ENCODE measurements at regions not wholly inside any gene's neighbourhood (a gene's known extent, or its start where the extent isn't known, plus 50 kb on each side); places are given as distances from the start of the nearest gene placed in this dataset.
A peak's percentile ranks its signal among the peaks of the same experiment; 100 is the strongest.
"Not testable (repeated sequence)": the region's sequence is repeated elsewhere in the genome, so short reads cannot be mapped to it uniquely, and the experiment has no call there.

- DNase-seq (ENCODE audit: low read depth) = no peak
Measured at GRCh38 chr6:97456070-97456469, 173.1 kb upstream of the MMS22L start.

DNA sequence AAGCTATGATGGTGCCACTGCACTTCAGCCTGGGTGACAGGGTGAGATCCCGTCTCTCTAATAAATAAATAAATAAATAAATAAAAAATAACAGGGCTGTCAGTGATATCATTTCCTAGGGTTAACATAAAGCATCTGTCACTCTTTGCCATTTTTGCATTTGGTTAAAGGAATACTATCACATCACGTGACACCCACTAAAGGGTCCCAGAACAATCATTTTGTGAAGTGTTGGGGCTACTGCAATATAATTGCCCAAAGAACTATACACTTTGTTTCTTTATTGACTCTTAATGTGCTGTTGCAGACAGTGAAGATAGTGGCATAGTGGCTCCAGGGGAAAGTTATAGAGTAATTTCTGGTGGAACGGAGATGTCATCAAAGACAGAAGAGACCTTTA is 176.5 kb upstream of the MMS22L start:
- no peak for DNase-seq (ENCODE audit: low read depth)

DNA sequence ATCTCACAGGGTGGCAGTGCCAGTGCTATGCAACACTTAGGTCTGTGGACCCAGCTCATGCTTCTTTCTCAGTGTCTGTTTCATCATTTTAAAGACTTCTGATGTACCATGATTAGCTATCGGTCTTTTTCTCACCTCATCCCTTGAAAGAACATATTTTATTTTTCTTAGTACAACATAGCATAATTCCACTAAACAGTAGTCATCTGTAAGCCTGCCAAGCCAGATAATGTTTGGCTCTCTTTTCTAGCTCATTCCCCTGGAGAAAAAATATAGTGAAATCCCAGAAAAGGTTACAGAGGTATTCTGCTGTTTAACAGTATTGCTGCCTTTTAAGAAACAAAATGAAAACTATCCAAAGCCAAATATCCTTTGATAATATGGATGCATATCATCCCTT is 177.0 kb upstream of the MMS22L start:
- no peak for DNase-seq (ENCODE audit: low read depth)

DNA sequence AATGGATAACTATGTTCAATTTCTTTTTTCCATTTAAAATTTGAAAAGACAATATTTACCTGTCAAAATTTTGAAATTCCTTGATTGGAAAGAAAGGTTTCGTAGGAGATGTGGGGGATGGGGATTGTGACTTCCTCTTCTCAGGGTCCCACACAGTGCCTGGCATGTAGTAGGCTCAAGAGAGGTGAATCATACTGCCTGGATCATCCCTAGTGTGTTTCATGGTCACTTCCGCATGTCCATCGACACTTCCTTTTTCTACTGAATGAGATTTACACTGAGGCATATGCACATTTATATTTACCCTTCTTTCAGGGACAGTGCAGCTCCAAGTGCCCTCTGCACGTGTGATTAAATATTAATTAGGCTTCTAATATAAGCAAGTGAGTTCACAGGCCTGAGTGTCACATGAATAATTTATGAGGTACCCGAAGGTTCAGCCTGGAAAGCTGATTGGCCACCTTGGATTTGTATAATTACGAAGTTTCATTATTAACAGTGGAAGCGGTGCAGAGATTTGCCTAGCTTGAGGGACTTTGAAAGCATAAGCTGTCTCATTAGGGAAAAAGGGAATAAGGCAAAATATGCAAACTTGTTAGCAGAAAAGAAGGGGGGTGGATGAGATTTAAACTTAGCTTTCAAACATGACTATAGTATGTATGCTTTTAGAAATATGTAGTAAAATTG is 177.5 kb upstream of the MMS22L start:
- DNase-seq (ENCODE audit: low read depth) = no peak

DNA sequence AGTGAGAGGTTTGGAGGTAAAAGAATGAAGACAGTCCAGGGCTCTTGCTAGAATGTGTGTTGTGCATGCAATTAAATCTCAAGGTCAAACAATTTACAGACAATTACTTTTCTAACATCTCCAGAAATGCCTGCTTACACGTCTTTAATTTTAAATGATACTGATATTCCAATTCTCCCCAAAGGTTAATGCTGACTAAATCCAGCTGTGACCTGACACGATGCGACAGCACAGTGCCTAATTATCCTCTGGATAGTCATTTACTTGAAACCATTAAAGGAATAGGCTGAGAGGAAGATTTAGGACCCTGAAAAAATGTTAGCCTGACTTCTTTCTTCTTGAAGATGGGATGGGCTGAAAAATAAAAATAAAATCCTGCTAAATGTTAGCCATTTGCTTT is 178.2 kb upstream of the MMS22L start:
- no peak for DNase-seq (ENCODE audit: low read depth)

GRCh38 chr6:97462031-97462430 is 179.0 kb upstream of the MMS22L start:
- no peak for DNase-seq (ENCODE audit: low read depth)

GRCh38 chr6:97462938-97463598 is 180.1 kb upstream of the MMS22L start:
- DNase-seq (ENCODE audit: low read depth) = no peak

DNA sequence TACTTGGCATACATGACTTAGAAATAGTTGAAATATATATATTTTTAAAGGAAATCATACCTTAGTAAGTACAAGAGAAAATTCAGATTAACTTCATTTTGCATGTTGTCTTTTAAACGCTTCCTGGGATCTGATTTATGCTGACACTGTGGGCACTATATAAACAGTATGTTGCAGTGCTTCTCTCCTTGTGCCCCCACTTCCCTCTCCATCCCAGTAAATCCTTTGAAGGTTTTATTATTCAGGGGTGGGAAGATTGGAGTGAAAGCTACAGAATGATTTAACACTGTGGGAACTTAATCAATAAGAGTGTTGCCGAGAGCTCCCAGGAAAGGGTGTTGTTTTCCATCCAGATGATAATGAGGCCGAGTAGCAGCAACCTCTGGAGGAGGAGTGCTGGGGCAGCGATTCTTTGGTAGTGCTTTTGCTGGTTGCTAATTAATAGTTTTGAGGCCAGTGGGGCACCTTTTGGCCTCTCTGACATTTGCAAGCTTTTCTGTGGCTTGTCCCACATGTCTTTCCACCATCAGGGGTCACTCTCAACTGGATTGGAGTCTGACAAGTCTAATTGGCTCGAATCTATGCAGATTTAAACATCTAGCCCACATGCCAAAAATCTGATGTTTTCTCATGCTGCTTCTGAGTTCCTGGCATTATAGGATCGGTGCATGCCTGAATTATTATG is 183.0 kb upstream of the MMS22L start:
- DNase-seq (ENCODE audit: low read depth) = no peak

- no peak for DNase-seq (ENCODE audit: low read depth)
Measured at GRCh38 chr6:97468981-97469380, 186.0 kb upstream of the MMS22L start.

DNA sequence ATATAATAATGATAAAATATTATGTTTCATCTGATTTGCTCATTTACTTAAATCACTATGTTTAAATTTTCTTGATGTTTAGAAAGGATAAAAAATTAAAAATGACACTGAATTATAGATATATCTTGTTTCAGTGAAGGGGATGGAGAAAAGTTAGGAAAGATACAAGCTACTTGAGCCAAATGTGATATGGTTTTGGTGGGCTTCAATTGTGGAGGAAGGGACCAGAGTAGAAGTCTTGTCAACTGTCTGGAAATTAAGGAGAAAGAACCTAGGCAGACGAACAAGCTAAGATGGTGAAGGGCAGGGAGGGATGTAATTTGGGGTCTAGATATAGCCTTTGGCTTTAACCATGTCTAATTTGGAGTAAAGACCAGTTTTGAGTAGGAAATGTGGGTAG is 186.4 kb upstream of the MMS22L start:
- DNase-seq (ENCODE audit: low read depth) = no peak

DNA sequence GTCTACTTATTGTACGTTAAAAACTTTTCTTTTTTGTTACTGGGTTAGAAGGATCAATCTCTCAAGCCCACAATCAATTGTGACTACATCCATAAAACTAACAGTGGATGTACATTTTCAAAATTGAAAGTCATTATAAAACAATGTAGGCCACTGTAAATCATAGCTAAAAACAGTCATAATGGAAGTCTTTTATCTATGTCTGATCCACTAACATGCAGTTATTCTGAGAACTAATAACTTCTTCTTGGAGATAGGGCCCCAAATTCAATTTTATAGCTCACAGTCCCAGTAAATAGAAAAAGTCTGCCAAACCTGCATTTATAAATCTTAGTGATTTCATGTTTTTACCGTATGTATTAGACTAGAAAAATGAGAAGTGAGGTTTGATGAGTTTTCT is 187.3 kb upstream of the MMS22L start:
- no peak for DNase-seq (ENCODE audit: low read depth)

DNA sequence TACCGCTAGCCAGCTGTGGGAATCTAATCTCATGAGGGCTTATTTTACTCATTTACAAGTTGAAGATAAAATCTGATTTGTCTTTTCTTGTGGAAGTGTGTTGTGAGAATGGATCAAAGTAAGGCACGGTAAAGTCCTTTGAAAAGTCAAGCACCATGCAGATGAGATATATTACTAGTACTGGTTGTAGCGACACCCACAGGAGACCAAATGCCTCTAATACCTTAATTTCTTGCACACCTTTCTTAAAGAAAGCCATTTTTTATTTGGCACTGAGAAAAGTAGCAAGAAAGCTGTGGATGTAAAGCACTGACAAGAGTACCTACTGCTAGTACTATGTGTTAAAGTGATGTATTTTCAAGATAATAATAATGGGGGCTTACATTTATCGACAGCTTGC is 191.0 kb upstream of the MMS22L start:
- no peak for DNase-seq (ENCODE audit: low read depth)

DNA sequence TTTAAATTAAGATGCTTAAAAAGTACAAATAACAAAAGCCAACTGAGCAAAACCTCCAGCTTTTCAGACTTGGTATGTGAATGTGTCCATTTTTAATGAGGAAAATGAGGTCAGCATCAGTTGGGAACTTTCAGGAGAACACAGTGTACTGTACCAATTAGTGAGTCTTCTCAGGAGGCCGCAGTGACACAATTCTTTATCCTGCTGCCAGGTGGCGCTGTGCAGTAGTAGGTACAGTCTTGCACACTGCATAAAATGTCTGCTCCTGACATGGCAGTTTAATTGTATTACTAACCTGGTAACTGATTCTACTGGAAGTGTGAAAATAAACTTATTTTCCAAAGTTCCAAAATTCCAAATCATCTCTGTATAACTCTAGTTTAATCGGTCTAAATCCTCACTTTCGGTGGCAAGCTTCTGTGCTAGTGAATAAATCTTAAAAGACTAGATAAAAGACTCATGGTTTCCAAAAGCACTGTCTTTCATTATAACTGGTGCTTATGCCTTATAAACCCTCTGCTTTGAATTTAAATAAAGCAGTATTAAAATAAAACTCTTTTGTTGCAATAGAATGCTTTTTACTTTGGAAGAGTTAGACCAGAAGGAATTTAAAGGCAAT is 214.8 kb upstream of the MMS22L start:
- DNase-seq (ENCODE audit: low read depth) = peak; percentile 73

DNA sequence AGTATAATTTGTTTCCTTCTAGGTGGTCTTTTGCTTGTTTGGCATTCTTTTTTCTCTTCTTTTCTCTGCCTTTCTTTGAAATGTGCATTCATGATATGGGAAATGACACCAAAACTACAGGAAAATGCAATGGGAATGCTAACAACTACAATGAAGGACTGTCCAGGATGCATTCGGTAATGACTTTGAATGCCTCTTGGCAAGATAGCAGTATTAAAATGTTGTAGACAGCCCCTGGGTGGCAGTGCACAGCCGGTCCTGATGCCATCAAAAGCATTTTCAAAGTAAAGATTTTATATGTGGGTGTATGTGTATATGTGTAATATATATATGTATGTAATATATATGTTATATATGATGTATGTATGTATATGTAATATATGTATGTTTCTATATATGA is 218.8 kb upstream of the MMS22L start:
- DNase-seq (ENCODE audit: low read depth) = no peak

DNA sequence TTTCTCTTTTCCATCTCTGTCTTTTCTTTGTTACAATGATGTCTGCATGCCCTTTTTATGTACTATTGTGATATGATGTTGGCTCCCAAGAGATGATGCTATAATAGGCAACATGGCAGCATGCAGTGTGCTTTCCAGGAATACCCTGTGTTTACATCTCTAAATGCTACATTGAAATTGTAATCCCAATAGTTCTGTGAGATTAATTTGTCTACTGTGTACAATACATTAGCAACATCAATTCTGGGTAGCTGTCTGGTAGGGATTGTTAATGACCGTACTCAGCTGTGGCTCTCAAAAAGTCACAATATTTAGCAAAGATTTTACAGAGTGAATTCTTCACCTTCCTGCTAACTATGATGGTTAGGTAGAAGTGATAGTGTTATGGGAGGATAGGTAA is 225.6 kb upstream of the MMS22L start:
- no peak for DNase-seq (ENCODE audit: low read depth)

- DNase-seq (ENCODE audit: low read depth) = not testable (repeated sequence)
Measured at GRCh38 chr6:97513260-97513659, 230.2 kb upstream of the MMS22L start.

GRCh38 chr6:97524811-97525210 is 241.8 kb upstream of the MMS22L start:
- DNase-seq (ENCODE audit: low read depth) = no peak

- no peak for DNase-seq (ENCODE audit: low read depth)
Measured at GRCh38 chr6:97535800-97536199, 252.8 kb upstream of the MMS22L start.

GRCh38 chr6:97548354-97548753 is 265.3 kb upstream of the MMS22L start:
- DNase-seq (ENCODE audit: low read depth) = no peak

DNA sequence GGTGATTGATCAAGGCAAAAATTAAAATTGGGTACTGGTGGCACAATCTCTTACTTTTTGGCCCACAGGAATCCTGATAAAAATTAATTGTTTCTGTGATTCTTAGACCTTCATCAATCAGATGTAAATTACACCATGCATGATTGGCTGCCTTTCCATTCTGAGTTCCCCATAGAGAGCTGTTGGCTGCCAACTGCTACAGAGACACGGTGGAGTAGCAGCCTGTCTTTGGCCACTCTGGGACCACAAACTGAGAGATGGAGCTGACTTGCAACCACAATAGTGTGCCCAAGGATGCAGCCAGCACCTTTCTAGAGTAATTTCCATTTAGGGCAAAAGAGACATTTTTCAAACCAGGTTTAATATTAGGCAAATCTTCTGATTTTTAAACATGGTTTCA is 274.3 kb upstream of the MMS22L start:
- no peak for DNase-seq (ENCODE audit: low read depth)

DNA sequence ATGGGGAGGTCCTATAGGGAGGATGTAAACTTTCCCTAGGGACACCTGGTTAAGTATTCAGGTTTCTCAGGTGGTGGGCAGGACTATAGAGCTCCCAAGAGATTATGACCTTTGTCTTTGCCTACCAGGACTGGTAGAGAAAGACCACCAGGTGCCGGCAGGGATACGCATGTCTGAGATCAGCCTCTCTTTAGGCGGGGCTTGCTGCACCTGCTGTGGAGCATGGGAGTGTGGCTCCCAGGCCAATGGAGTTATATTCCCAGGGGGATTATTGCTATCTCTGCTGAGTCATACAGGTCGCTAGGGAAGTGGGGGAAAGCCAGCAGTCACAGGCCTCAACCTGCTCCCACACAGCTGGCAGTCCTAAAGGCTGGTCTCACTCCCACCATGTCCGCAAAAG is 280.5 kb upstream of the MMS22L start:
- DNase-seq (ENCODE audit: low read depth) = no peak

DNA sequence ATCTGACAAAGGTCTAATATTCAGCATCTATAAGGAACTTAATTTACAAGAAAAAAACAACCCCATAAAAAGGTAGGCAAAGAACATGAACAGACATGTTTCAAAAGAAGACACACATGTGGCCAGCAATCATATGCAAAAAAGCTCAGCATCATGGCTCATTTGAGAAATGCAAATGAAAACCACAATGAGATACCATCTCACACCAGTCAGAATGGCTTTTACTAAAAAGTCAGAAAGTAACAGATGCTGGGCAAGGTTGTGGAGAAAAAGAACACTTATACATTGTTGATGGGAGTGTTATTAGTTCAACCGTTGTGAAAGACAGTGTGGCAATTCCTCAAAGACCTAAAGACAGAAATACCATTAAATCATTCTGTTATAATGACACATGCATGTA is 289.9 kb upstream of the MMS22L start:
- no peak for DNase-seq (ENCODE audit: low read depth)

GRCh38 chr6:97586344-97586743 is 303.3 kb upstream of the MMS22L start:
- no peak for DNase-seq (ENCODE audit: low read depth)
